Left colon (tissue), 2 donors: ENCODE measurements at regions not wholly inside any gene's neighbourhood (a gene's known extent, or its start where the extent isn't known, plus 50 kb on each side); places are given as distances from the start of the nearest gene placed in this dataset.
"Not testable (repeated sequence)": the region's sequence is repeated elsewhere in the genome, so short reads cannot be mapped to it uniquely, and the experiment has no call there.

Source experiments
- ATAC-seq: fragments of 200-7000 bp; cut with Tn5 transposase; one replicate; pipeline ENCODE4 v1.9.1; 2020; ENCODE audit warnings: mild to moderate bottlenecking, moderate library complexity
- DNase-seq, 2 donors: peaks; one replicate each; pipeline ENCODE4 v3.0.0-alpha.2; 2020
- intact Hi-C, 2 donors: fragments of 100-400 bp; cut with DNase I in 1 of 2; cut with micrococcal nuclease in 1 of 2; formaldehyde crosslinking; loops; one replicate each; pipeline versions ENCODE4 v1.11.2 to v1.14.0; 2022; cut with DNase I, micrococcal nuclease
- donor health status: DM: no; HTN: no; CAD: no.
- donor health status: DM: yes; HTN: yes; CAD: no.

- intact Hi-C loops = no loop called here
- ATAC-seq (no peak), DNase-seq (no peak)
Measured at GRCh38 chr2:77712601-77713000, 190.4 kb upstream of the LRRTM4 start.

- intact Hi-C loops = no loop called here
- DNase-seq = no peak
- no peak for ATAC-seq
Measured at GRCh38 chr2:77713412-77713811, 191.2 kb upstream of the LRRTM4 start.

GRCh38 chr2:77720115-77720514, 197.9 kb upstream of the LRRTM4 start:
- intact Hi-C loops = no loop called here
- ATAC-seq = no peak
- no peak for DNase-seq

GRCh38 chr2:77721593-77721992, 199.4 kb upstream of the LRRTM4 start:
- DNase-seq = no peak
- intact Hi-C loops = no loop called here

GRCh38 chr2:77725045-77725444, 202.9 kb upstream of the LRRTM4 start:
- intact Hi-C loops = no loop called here
- ATAC-seq = no peak
- no peak for DNase-seq

More at GRCh38 chr2:77721593-77721992, 199.4 kb upstream of the LRRTM4 start:
- no peak for ATAC-seq

- DNase-seq, ATAC-seq, intact Hi-C loops: not testable (repeated sequence)
Measured at GRCh38 chr2:77734662-77735340, 212.6 kb upstream of the LRRTM4 start.

GRCh38 chr2:77737236-77737635, 215.1 kb upstream of the LRRTM4 start:
- intact Hi-C loops = no loop called here
- DNase-seq (no peak), ATAC-seq (no peak)

- ATAC-seq (no peak), DNase-seq (no peak)
- intact Hi-C loops = no loop called here
Measured at GRCh38 chr2:77746780-77747179, 224.6 kb upstream of the LRRTM4 start.

- intact Hi-C loops = not testable (repeated sequence)
Measured at GRCh38 chr2:77753710-77754345, 231.7 kb upstream of the LRRTM4 start.

GRCh38 chr2:77767388-77768076, 245.4 kb upstream of the LRRTM4 start:
- ATAC-seq = no peak
- intact Hi-C loops = no loop called here
- no peak for DNase-seq

More at GRCh38 chr2:77753710-77754345, 231.7 kb upstream of the LRRTM4 start:
- not testable (repeated sequence) for DNase-seq, ATAC-seq

- DNase-seq (no peak), ATAC-seq (no peak)
- intact Hi-C loops = no loop called here
Measured at GRCh38 chr2:77768508-77768907, 246.3 kb upstream of the LRRTM4 start.

GRCh38 chr2:77778917-77779316, 256.7 kb upstream of the LRRTM4 start:
- no peak for DNase-seq
- intact Hi-C loops = no loop called here
- no peak for ATAC-seq

- DNase-seq, ATAC-seq, intact Hi-C loops: not testable (repeated sequence)
Measured at GRCh38 chr2:77793500-77793899, 271.3 kb upstream of the LRRTM4 start.

GRCh38 chr2:77796397-77796796, 274.2 kb upstream of the LRRTM4 start:
- DNase-seq = no peak
- ATAC-seq = no peak
- intact Hi-C loops = no loop called here

- DNase-seq (no peak), ATAC-seq (no peak)
- intact Hi-C loops = no loop called here
Measured at GRCh38 chr2:77797088-77797487, 274.9 kb upstream of the LRRTM4 start.

GRCh38 chr2:77800410-77800809, 278.2 kb upstream of the LRRTM4 start:
- DNase-seq (no peak), ATAC-seq (no peak)
- intact Hi-C loops = no loop called here

GRCh38 chr2:77807531-77808215, 285.5 kb upstream of the LRRTM4 start:
- intact Hi-C loops = no loop called here

GRCh38 chr2:77808599-77808998, 286.4 kb upstream of the LRRTM4 start:
- intact Hi-C loops = no loop called here
- ATAC-seq (no peak), DNase-seq (no peak)

More at GRCh38 chr2:77807531-77808215, 285.5 kb upstream of the LRRTM4 start:
- ATAC-seq = no peak
- no peak for DNase-seq

GRCh38 chr2:77813599-77813998, 291.4 kb upstream of the LRRTM4 start:
- intact Hi-C loops = no loop called here
- no peak for DNase-seq
- ATAC-seq = no peak
